Stimulated activated CD8-positive, alpha-beta memory T cell treated with anti-CD3 and anti-CD28 coated beads, Interleukin-7, amount 100 ng/mL, for 48 hours (primary cell): ENCODE measurements at regions not wholly inside any gene's neighbourhood (a gene's known extent, or its start where the extent isn't known, plus 50 kb on each side); places are given as distances from the start of the nearest gene placed in this dataset.

Source experiments
- DNase-seq, 2 donors: peaks; one replicate each; pipeline ENCODE4 v3.0.0-alpha.2; 2020; ENCODE audit warnings: low read depth in 1 of 2; ENCODE audit errors: extremely low read depth in 1 of 2

- no peak for DNase-seq
Observed at GRCh38 chr11:11045156-11045930, 187.5 kb upstream of the ZBED5 start.

- no peak for DNase-seq
Observed at GRCh38 chr11:11044137-11044855, 186.4 kb upstream of the ZBED5 start.

DNA sequence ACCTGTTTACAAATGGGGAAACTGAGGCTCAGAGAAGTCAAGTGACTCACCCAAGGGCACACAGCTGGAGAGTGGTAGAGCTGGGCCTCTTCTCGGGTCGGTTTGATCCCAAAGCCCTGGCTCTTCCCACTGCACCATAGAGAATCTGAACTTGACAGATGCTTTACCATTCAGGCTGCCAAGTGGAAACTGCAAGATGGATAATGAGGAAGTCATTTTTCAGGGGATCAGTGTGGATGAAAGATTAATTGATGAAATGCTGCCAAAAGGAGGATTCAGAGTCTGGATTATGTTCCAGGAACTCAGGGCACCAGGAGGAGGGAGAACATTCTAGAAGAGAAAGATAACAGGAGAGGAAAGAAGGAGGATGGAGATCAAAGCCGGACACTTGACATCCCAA lies 185.9 kb upstream of the ZBED5 start:
- DNase-seq = no peak

GRCh38 chr11:11039208-11039965 lies 181.5 kb upstream of the ZBED5 start:
- DNase-seq = no peak

GRCh38 chr11:11038782-11039181 lies 180.9 kb upstream of the ZBED5 start:
- no peak for DNase-seq

DNA sequence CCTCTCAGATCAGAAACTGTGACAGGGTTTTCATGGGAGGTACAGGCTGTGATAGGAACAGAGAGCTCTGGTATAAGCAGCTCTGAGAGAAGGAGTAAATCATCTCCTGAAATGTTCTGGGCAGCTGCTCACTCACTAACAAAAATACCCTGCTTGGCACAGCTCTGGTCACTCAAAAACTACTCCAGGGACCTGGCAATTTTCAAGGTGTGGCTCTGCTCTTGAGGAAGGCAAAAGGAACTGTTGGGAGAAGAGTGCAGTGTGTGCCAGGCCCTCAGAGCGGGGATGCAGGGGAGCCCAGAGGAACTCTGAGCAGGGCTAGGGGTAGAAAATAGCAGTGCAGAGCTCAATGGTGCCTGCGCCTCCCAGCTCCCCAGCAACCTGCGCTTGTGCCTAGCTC lies 180.5 kb upstream of the ZBED5 start:
- DNase-seq = no peak

DNA sequence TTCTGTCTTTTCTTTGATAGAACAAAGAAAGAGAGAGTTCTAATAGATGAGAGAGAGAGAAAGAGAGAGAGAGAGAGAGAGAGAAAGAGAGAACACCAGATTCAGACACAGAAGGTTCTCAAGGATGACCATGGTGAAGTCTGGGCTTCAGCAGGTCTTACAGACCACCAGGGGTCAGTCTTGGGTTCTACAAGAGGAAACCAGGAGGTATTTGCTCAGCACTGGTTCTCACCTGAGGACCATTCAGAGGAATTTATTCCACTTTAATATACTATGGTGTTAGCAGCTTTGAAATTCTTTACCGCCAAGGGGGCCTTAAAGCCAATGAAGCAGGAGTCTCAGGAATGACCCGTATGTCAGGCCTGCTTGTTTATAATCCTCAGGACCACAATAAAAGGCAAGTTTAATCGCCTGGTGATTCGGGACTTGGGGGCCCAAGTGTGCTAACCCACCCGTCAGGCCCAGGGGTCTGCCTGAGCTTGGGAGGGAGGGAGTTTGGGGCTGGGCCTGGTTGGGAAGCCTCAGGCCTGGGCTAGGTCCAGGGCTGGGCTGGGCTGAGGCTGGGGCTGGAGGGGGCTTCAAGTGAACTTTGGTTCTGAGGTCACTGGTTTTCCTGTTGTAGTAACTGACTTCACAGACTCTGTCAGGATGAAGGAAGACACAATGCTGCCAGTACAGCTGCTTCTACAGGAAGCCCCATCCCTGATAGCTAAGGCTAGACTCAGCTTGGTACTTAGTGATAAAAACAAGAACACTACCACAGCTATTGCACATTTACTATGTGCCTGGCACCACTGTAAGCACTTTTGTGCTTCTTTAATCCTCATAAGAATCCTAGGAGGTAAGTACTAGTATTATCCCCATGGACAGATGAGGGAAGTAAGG lies 179.2 kb upstream of the ZBED5 start:
- no peak for DNase-seq

DNA sequence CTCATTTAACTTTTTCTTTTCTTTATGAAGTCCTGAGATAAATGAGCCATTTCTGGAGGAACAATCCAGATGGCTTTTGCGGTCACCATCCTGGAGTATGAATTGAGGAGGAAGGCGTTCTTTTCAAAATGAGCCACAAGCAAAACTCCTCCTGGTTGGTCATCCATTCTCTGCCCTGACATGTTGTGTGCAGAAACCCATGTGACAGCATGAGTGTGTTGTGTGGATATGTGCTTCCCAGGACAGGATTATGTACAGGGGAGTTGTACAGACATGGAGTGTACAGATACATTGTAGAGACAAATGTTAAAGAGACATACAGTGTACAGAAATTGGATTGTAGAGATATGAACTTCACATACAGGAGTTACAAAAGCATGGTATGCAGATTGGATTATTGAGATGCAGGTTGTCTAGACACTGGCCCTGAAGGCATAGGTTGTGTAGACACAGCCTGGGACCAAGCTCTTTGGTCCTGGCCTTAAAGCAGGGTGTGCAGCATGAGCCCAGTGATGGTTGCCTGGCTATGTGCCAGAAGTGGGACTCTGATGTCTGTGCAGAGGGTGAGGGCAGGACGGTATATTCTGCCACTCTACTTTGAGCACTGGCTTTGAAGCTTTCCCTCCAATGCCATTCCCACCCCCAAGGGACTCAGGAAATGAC lies 178.5 kb upstream of the ZBED5 start:
- DNase-seq = no peak

- DNase-seq = no peak
Observed at GRCh38 chr11:11035331-11035730, 177.5 kb upstream of the ZBED5 start.

GRCh38 chr11:11034476-11034875 lies 176.6 kb upstream of the ZBED5 start:
- DNase-seq = no peak

DNA sequence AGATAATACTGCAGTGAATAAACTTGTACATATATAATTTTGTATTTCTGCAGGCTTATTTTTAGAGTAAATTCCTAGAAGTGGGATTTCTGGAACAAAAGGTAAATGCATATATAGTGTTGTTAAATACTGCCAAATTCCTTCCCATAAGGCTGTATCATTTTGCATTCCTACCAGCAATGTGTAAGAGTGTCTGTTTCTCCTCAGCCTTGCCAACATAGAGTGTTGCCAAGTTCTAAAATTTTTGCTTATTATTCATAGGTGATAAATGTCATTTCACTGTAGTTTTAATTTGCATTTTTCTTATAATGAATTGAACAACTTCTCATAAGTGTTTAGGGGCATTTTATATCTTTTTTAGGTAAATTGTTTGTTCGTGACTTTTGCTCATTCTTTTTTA lies 174.2 kb upstream of the ZBED5 start:
- DNase-seq = no peak

DNA sequence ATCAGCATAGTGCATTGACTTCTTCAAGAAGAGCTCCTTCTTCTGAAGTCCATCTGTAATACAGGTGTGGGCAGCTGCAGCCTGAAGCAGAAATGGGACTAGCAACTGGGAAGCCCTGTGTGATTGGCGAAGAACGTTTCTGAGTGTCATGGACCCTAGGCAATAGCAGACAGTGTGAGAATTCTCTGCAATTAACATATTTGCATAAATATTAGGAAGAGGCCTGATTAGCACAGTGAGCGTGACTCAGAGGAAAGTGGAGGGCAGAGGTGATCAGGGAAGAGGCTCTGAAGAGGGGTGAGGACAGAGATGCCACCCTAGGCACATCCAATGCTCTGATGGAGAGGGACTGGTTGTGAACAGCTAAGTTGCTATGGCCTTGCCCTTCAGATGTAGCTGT lies 171.2 kb upstream of the ZBED5 start:
- no peak for DNase-seq

DNA sequence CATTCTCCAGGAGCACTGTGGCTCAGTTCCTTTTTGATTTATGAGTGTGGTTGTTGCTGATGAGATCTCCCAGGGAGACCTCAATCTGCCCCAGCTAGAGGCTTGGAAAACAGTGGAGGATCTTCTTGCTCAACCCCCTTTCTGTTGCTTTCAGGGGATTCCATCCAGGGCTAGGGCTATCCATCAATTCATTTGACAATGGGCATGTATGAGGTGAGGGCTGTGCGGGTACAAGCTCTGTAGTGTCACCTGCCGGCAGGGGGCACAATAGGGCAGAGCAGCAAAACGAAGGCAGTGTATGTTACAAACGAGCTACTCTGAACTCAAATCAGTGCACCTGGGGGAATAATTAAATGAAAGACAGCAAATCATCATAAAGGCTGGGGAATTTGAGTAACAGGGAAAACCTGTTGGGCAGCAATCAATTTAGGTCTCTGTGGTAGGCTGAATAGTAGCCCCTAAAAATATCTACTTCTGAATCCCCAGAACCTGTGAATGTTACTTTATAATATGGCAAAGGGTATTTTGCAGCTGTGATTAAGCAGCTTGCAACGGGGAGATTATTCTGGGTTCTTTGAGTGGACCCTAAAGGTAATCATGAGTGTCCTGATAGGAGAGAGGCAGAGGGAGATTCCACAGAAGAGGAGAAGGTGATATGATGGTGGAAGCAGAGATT lies 170.3 kb upstream of the ZBED5 start:
- DNase-seq = peak; percentile 23 to 62

DNA sequence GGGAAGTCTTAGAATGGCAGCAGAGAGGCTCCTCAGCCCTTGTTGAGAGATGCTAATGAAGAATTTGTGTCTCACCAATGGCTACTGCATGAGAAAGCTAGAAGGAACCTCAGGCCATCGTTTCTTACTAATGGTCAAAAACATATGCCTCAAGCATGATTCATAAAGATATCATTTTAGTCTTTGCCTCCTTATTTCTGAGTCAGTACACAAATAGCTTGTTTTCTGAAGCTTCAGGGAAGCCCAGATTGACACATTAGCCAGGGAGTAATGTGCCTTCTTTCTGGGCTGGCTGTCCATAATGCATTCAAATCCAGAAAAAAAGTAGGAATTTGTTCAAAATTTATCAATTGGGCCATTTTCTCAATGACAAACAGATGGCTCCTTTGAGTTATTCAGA lies 169.4 kb upstream of the ZBED5 start:
- no peak for DNase-seq

DNA sequence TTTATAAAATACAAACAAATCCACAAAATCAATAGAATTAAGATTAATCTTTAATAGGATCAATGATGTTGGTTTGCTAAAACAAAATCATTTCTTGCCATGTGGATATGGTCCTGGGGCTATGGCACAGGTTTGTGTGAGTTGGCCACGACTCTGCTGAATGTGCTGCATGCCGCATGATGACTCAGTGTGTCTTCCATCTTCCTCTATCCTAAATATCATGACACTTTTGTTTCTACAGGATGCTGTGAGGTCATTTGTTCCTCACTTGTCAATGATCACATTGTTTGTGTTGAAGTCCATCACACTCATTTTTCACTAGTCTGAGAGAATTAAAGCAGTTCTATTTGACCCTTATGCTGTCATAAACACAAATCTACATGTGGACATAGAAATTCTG lies 167.2 kb upstream of the ZBED5 start:
- no peak for DNase-seq

DNA sequence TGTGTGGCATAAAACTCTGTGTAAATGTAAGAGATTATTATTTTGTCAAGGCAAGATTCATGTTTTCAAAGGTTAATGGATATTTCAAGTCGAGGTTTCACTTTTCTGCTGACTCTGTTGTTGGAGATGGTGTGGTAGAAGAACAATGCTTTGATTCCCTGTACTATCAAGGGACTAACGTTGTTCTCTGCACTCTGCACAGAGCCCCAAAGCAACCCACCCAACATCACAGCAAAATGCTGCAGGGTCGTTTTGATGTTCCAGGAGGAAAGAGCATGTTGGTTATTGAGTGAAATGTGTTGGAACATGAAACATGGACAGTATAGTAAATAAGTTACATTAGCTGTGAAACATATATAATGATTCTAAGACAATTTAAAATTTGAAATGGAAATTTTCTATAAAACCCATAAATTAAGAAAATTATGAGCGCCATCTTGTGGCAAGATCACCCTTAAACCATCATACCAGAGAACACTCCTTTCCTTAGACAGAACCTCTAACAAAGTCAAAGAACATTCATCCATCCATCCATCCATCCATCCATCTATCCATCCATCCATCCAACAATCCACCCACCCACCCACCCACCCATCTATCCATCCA lies 164.4 kb upstream of the ZBED5 start:
- no peak for DNase-seq

GRCh38 chr11:11021563-11021962 lies 163.7 kb upstream of the ZBED5 start:
- no peak for DNase-seq

GRCh38 chr11:11020747-11021149 lies 162.9 kb upstream of the ZBED5 start:
- DNase-seq = no peak

DNA sequence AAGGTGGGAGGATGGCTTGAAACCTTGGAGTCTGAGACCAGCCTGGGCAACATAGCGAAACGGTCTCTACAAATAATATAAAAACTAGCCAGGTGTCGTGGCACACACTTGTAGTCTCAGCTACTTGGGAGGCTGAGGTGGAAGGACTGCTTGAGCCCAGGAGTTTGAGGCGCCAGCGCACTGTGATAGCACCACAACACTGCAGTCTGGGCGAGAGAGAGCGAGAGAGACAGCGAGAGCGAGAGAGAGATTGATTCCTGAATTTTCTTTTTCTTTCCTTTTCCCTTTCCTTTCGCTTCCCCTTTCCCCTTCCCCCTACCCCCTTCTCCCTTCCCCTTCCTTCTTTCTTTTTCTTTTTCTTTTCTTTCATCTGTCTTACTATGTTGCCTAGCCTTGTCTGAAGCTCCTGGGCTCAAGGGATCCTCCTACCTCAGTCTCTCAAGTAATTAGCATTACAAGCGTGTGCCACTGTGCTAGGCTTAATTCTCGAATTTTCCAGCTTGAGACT lies 162.4 kb upstream of the ZBED5 start:
- DNase-seq = no peak
